GM12864 (cell line): ENCODE measurements at regions not wholly inside any gene's neighbourhood (a gene's known extent, or its start where the extent isn't known, plus 50 kb on each side); places are given as distances from the start of the nearest gene placed in this dataset.
"Not testable (repeated sequence)": the region's sequence is repeated elsewhere in the genome, so short reads cannot be mapped to it uniquely, and the experiment has no call there.

Experiments used
- DNase-seq: peaks from one replicate; pipeline ENCODE4 v3.0.0-alpha.2; 2011; ENCODE audit warnings: low read depth
- H3K4me3 ChIP-seq: 2 replicates; pipeline ENCODE4 v1.5.1; 2011; ENCODE audit warnings: mild to moderate bottlenecking, low read depth, low read length, control low read depth
- CTCF ChIP-seq: IDR thresholded peaks from 2 replicates; pipeline ENCODE4 v1.5.1; 2011; ENCODE audit warnings: low read depth, mild to moderate bottlenecking, moderate library complexity, low read length, control low read depth, inconsistent platforms; ENCODE audit errors: missing control alignments

- not testable (repeated sequence) for H3K4me3 ChIP-seq, DNase-seq
These were observed 55.9 kb upstream of the ACSM6 start for GRCh38 chr10:95137990-95138625.

DNA sequence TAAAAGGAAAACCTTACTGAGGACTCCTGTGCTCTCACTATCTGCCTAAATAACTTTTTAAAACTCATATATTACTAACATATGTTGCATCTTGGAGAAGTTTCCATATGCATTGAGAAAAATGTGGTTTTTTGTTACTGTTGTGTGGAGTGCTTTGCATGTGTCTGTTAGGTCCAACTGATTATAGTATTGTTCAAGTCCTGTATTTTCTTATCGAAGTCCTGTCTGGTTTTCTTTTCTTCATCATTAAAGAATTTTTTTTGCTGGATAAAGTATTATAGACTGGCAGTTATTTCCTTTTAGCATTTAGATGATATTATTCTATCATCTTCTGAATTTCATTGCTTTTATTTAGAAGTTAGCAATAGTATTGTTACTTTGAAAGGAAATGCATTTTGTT lies 59.5 kb upstream of the ACSM6 start:
- H3K4me3 ChIP-seq, result no peak overlapping the region
- no peak for TF ChIP-seq CTCF
- no peak for DNase-seq

GRCh38 chr10:95133997-95134396 lies 60.0 kb upstream of the ACSM6 start:
- no peak for DNase-seq
- no peak overlapping the region for H3K4me3 ChIP-seq
- TF ChIP-seq CTCF, result no peak

DNA sequence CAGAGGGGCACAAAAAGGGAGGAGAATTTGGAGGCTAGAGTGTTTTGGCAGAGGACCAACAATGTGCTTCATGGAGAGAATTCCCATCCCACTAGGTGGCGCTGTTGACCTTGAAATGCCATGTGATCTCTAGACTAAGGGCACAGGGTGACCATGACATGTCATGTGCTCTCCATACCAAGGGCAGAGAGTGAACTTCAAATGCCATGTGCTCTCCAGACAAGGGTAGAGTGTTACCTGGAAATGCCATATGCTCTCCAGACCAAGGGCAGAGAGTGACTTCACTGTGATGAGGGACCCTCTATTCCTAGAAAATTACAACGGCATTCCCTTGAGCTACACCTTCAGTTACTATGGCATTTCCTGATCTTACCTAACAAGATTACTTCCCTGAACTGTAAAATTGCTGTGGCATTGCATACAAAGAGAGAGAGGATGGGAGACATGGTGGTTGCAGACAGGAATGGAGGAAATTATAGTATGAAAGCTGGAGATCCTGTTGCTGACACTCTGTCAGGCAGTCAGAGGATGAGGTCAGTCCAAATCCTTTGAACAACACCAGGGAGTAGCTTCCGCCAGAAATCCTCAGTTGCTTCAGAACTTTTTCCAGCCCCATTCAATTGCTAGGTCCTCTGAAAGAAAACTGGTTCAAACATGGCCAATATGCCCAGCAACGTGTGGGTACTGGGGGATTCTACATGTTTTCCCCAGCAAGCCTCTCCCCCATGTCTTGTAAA lies 60.9 kb upstream of the ACSM6 start:
- TF ChIP-seq CTCF, result peak; percentile 89
- DNase-seq, result peak; percentile 70
- no peak overlapping the region for H3K4me3 ChIP-seq

GRCh38 chr10:95130429-95130828 lies 61.1 kb upstream of the CYP2C8 start:
- H3K4me3 ChIP-seq, DNase-seq: not testable (repeated sequence)

- no peak for DNase-seq
- no peak for TF ChIP-seq CTCF
These were observed 56.3 kb upstream of the CYP2C8 start for GRCh38 chr10:95125582-95125981.

GRCh38 chr10:95122736-95123135 lies 53.4 kb upstream of the CYP2C8 start:
- no peak for TF ChIP-seq CTCF
- no peak for DNase-seq
- H3K4me3 ChIP-seq, result no peak overlapping the region

More at GRCh38 chr10:95125582-95125981, 56.3 kb upstream of the CYP2C8 start:
- no peak overlapping the region for H3K4me3 ChIP-seq

DNA sequence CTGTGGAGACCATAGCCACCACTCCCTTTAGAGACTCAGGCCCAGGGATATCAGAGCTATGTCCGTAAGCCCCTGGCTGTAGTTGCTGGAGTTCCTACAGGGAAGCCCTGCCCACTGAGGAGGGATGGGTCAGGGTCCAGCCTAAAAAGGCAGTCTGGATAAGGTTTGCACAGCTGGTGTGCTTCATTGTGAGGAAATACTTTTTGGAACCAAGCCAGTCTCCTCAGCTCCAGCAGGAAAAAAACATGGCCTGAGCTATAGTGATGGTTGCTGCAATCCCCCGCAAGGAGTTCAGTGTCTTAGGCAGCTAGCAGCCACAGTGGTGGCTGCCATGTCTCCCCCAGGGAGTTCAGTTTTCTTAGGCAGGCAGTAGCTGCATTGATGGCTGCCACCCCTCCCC lies 52.6 kb upstream of the CYP2C8 start:
- no peak for TF ChIP-seq CTCF
- DNase-seq, result no peak
- H3K4me3 ChIP-seq, result no peak overlapping the region
